ENCODE measurements at regions not wholly inside any gene's neighbourhood (a gene's known extent, or its start where the extent isn't known, plus 50 kb on each side); places are given as distances from the start of the nearest gene placed in this dataset.
"Not testable (repeated sequence)": the region's sequence is repeated elsewhere in the genome, so short reads cannot be mapped to it uniquely, and the experiment has no call there.

GRCh38 chr12:131213896-131214442 is 260.3 kb downstream of the ADGRD1 start:
- no peaks in the 10 kb centered on the region for H3K9me3 ChIP-seq
- no peak overlapping the region for H3K27ac ChIP-seq
- no peak overlapping the region for H3K4me3 ChIP-seq
- intact Hi-C loops (cut with DNase I), result no loop called here
- no peaks in the 10 kb centered on the region for H3K36me3 ChIP-seq
- DNase-seq, result no peak
- TF ChIP-seq POLR2A (IDR thresholded peaks at IDR 0.05), result no peak
- TF ChIP-seq CTCF (IDR thresholded peaks at IDR 0.05), result no peak
- H3K4me1 ChIP-seq, result peaks cover 0 to 9% (median 6%) of the 10 kb centered on the region in 3 donors
- peaks cover 0 to 45% (median 0%) of the 10 kb centered on the region in 4 donors for H3K27me3 ChIP-seq
- WGBS, 2 donors, result 73 to 80% methylated on average over 6 to 12 of the region's 14 CpGs

GRCh38 chr12:131214936-131215335 is 261.2 kb downstream of the ADGRD1 start:
- H3K4me3 ChIP-seq; DNase-seq; H3K36me3 ChIP-seq; H3K27ac ChIP-seq; H3K9me3 ChIP-seq; intact Hi-C loops (cut with DNase I): not testable (repeated sequence)
- Histone ChIP-seq H3K27me3 (peaks cover 0 to 45% (median 0%) of the 10 kb centered on the region in 4 donors), H3K4me1 (peaks cover 0 to 11% (median 6%) of the 10 kb centered on the region in 3 donors)
- WGBS, 2 donors, result 73% methylated on average over 4 of the region's 12 CpGs; no CpG with 5 or more reads in 1 of the 2 donors

GRCh38 chr12:131216587-131216986 is 262.9 kb downstream of the ADGRD1 start:
- H3K27ac ChIP-seq; H3K4me3 ChIP-seq; intact Hi-C loops (cut with DNase I); H3K9me3 ChIP-seq; H3K36me3 ChIP-seq; DNase-seq: not testable (repeated sequence)
- Histone ChIP-seq H3K27me3 (peaks cover 0 to 40% (median 0%) of the 10 kb centered on the region in 4 donors), H3K4me1 (peaks cover 0 to 11% (median 6%) of the 10 kb centered on the region in 3 donors)
- 17 to 51% methylated on average over 1 to 6 of the region's 14 CpGs for WGBS, 2 donors

GRCh38 chr12:131217024-131217586 is 263.4 kb downstream of the ADGRD1 start:
- Histone ChIP-seq H3K27ac (no peak overlapping the region), H3K4me3 (no peak overlapping the region), H3K36me3 (no peaks in the 10 kb centered on the region), H3K4me1 (peaks cover 0 to 12% (median 6%) of the 10 kb centered on the region in 3 donors), H3K27me3 (peaks cover 0 to 43% (median 0%) of the 10 kb centered on the region in 4 donors), H3K9me3 (no peaks in the 10 kb centered on the region)
- intact Hi-C loops (cut with DNase I), result no loop called here
- DNase-seq, result no peak
- WGBS, 2 donors, result 64 to 72% methylated on average over 10 to 22 of the region's 22 CpGs
- TF ChIP-seq CTCF (IDR thresholded peaks at IDR 0.05), result no peak
- TF ChIP-seq POLR2A (IDR thresholded peaks at IDR 0.05), result no peak

- no peaks in the 10 kb centered on the region for H3K9me3 ChIP-seq
- H3K36me3 ChIP-seq, result no peaks in the 10 kb centered on the region
- TF ChIP-seq POLR2A (IDR thresholded peaks at IDR 0.05) (no peak), CTCF (IDR thresholded peaks at IDR 0.05) (no peak)
- WGBS, 2 donors, result 57 to 63% methylated on average over 9 to 12 of the region's 27 CpGs
- intact Hi-C loops (cut with DNase I), result no loop called here
- H3K27ac ChIP-seq, result no peak overlapping the region
- no peak overlapping the region for H3K4me3 ChIP-seq
- H3K4me1 ChIP-seq, result peaks cover 0 to 20% (median 6%) of the 10 kb centered on the region in 3 donors
- DNase-seq, result no peak
- peaks cover 0 to 50% (median 0%) of the 10 kb centered on the region in 4 donors for H3K27me3 ChIP-seq
Observed at GRCh38 chr12:131218026-131218922, 264.6 kb downstream of the ADGRD1 start.

All from esophagus squamous epithelium (tissue), 5 donors.